ENCODE measurements at regions not wholly inside any gene's neighbourhood (a gene's known extent, or its start where the extent isn't known, plus 50 kb on each side); places are given as distances from the start of the nearest gene placed in this dataset.

DNA sequence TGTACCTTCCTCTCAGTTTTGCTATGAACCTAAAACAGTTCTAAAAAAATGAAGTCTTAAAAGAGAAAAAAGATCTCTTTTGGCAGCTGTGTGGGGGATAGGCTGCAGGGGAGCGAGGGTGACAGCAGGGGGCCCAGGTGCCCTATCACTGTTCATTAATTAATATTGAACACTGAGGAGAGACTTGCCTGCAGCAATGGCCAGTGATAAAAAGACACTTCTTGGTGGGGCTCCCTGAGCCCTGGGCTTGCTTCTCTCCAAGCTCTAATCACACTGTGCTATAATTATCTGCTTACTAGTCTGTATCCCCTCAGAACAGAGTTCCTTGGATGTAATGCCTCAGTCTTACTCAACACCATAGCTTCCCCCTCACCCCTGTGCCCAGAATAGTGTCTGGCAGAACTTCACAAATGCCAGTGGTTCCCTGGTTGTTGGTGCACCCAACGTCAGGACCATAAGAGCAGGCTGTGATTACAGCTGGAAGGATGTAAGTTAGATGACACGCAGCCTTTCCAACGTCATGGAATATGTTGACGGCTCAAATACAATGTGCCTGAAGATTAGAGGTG lies 52.0 kb upstream of the IRX6 start:
- no peak overlapping the region for H3K27ac ChIP-seq
- H3K36me3 ChIP-seq (ENCODE audit: insufficient read depth, low read length) = no peaks in the 10 kb centered on the region
- H3K4me3 ChIP-seq = no peak overlapping the region
- TF ChIP-seq EZH2 (IDR thresholded peaks at IDR 0.05) (no peak), POLR2AphosphoS5 (IDR thresholded peaks at IDR 0.05; ENCODE audit: borderline replicate concordance, low read depth, low read length) (no peak), FOXP2 (optimal IDR thresholded peaks at IDR 0.05; ENCODE audit: control extremely low read depth, extremely low read length, insufficient read depth) (no peak)
- H3K9ac ChIP-seq (ENCODE audit: insufficient read length) = no peak overlapping the region
- H3K9me3 ChIP-seq (ENCODE audit: low read depth, low read length) = no peaks in the 10 kb centered on the region
- no peak for DNase-seq (ENCODE audit: low read depth, low spot score)

DNA sequence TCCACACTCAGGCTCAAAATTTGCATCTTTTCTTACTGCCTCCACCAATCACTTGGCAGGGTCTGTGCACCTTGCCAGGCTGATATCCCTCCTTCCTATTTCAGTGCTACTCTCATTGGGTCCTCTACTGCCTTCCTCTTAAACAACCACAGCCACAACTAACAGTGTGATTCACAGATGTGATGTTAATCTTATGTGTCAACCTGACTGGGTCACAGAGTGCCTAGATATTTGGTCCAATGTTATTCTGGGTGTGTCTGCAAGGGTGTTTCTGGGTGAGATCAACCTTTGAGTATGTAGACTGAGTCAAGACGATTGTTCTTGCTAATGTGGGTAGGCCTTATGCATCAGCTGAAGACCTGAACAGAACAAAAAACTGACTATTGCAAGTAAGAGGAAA lies 51.3 kb upstream of the IRX6 start:
- no peak for DNase-seq (ENCODE audit: low read depth, low spot score)
- TF ChIP-seq FOXP2 (optimal IDR thresholded peaks at IDR 0.05; ENCODE audit: control extremely low read depth, extremely low read length, insufficient read depth) = no peak
- TF ChIP-seq POLR2AphosphoS5 (IDR thresholded peaks at IDR 0.05; ENCODE audit: borderline replicate concordance, low read depth, low read length) = no peak
- TF ChIP-seq EZH2 (IDR thresholded peaks at IDR 0.05) = no peak
- no peaks in the 10 kb centered on the region for H3K36me3 ChIP-seq (ENCODE audit: insufficient read depth, low read length)
- no peak overlapping the region for H3K9ac ChIP-seq (ENCODE audit: insufficient read length)
- H3K4me3 ChIP-seq = no peak overlapping the region
- no peaks in the 10 kb centered on the region for H3K9me3 ChIP-seq (ENCODE audit: low read depth, low read length)
- no peak overlapping the region for H3K27ac ChIP-seq

DNA sequence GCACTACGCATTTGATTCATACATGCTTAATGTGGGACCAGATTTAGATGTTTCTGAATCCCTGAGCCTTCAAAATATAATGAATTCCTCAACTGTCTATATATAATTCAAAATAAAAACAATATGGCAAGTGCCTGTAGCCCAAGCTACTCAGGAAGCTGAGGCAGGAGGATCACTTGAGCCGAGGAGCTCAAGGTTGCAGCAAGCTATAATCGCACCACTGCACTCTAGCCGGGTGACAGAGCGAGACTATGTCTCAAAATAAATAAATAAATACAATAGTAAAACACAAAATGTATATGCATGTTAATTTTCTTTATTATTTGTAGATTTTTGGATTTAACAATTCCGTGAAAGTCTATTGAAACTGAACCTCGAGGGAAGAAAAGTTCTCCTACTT lies 50.6 kb upstream of the IRX6 start:
- no peak for DNase-seq (ENCODE audit: low read depth, low spot score)
- H3K9me3 ChIP-seq (ENCODE audit: low read depth, low read length) = no peaks in the 10 kb centered on the region
- H3K36me3 ChIP-seq (ENCODE audit: insufficient read depth, low read length) = no peaks in the 10 kb centered on the region
- H3K27ac ChIP-seq = no peak overlapping the region
- H3K9ac ChIP-seq (ENCODE audit: insufficient read length) = no peak overlapping the region
- no peak overlapping the region for H3K4me3 ChIP-seq
- TF ChIP-seq FOXP2 (optimal IDR thresholded peaks at IDR 0.05; ENCODE audit: control extremely low read depth, extremely low read length, insufficient read depth) (no peak), POLR2AphosphoS5 (IDR thresholded peaks at IDR 0.05; ENCODE audit: borderline replicate concordance, low read depth, low read length) (no peak)

DNA sequence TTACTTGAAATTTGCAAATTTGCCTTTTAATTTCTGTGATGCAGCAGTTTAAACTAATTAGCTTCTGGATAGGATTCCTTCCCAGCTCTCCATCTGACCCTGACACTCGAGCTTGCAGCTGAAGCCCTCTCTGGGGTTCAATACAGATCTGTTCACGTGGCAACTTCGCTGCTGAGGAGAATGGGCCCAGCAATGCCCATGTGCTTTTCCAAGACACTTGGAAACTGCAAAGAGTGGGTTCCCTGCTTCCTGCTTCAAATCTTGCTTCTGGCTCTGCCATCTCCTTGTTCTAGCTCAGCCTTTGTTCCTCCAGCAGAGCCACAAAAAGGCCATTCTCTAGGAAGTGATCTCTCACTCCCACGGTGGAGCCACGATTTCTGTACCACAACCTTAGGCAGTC lies 50.0 kb upstream of the IRX6 start:
- TF ChIP-seq EZH2 (IDR thresholded peaks at IDR 0.05) (no peak), FOXP2 (optimal IDR thresholded peaks at IDR 0.05; ENCODE audit: control extremely low read depth, extremely low read length, insufficient read depth) (no peak), POLR2AphosphoS5 (IDR thresholded peaks at IDR 0.05; ENCODE audit: borderline replicate concordance, low read depth, low read length) (no peak)
- H3K9ac ChIP-seq (ENCODE audit: insufficient read length) = no peak overlapping the region
- no peak overlapping the region for H3K27ac ChIP-seq
- no peak for DNase-seq (ENCODE audit: low read depth, low spot score)
- no peaks in the 10 kb centered on the region for H3K9me3 ChIP-seq (ENCODE audit: low read depth, low read length)
- no peaks in the 10 kb centered on the region for H3K36me3 ChIP-seq (ENCODE audit: insufficient read depth, low read length)
- H3K4me3 ChIP-seq = no peak overlapping the region
